Neural cell (in vitro differentiated cells): ENCODE measurements at regions not wholly inside any gene's neighbourhood (a gene's known extent, or its start where the extent isn't known, plus 50 kb on each side); places are given as distances from the start of the nearest gene placed in this dataset.

ENCODE experiments used
- H2AFZ ChIP-seq: fragments of 200-600, 300-800 bp; sonication (generic), shearing (Covaris generic); 2 replicates; pipeline ENCODE4 v1.6.0; 2014; ENCODE audit warnings: low read depth, mild to moderate bottlenecking, antibody characterized with exemption, low read length, moderate library complexity
- H3F3A ChIP-seq: fragments of 200-600 bp; shearing (Covaris generic); 2 replicates; pipeline ENCODE4 v1.6.1; 2016; ENCODE audit warnings: mild to moderate bottlenecking, moderate library complexity, mixed read lengths, antibody characterized with exemption, low read length; ENCODE audit not compliant: insufficient read depth, poor library complexity, severe bottlenecking
- H3K27ac ChIP-seq: fragments of 200-600, 300-800 bp; sonication (generic), shearing (Covaris generic); 2 replicates; pipeline ENCODE4 v1.5.1; 2014; ENCODE audit warnings: mild to moderate bottlenecking, low read length, moderate library complexity
- H3K27me3 ChIP-seq: fragments of 300-800, 200-600 bp; sonication (generic), shearing (Covaris generic); 2 replicates; pipeline ENCODE4 v1.6.0; 2014; ENCODE audit warnings: mild to moderate bottlenecking, low read depth, low read length, moderate library complexity; ENCODE audit not compliant: insufficient read depth
- H3K36me3 ChIP-seq: fragments of 300-800, 200-600 bp; sonication (generic), shearing (Covaris generic); 2 replicates; pipeline ENCODE4 v1.5.1; 2014; ENCODE audit warnings: mild to moderate bottlenecking, antibody characterized with exemption, low read length, moderate library complexity; ENCODE audit not compliant: insufficient read depth
- H3K4me2 ChIP-seq: fragments of 300-800, 200-600 bp; sonication (generic), shearing (Covaris generic); 2 replicates; pipeline ENCODE4 v1.6.0; 2014; ENCODE audit warnings: mild to moderate bottlenecking, low read length
- H3K4me3 ChIP-seq: fragments of 300-800, 200-600 bp; sonication (generic), shearing (Covaris generic); 2 replicates; pipeline ENCODE4 v1.5.1; 2014; ENCODE audit warnings: mild to moderate bottlenecking, low read length, moderate library complexity
- H3K79me2 ChIP-seq: fragments of 200-600 bp; shearing (Covaris generic); replicated peaks from 2 replicates; pipeline ENCODE4 v1.6.0; 2014; ENCODE audit warnings: mild to moderate bottlenecking, low read length, moderate library complexity; ENCODE audit not compliant: insufficient read depth
- H3K9ac ChIP-seq: fragments of 300-800, 200-600 bp; sonication (generic), shearing (Covaris generic); 2 replicates; pipeline ENCODE4 v1.6.1; 2016; ENCODE audit warnings: mild to moderate bottlenecking, low read length, mixed read lengths
- H3K9me2 ChIP-seq: fragments of 200-600 bp; shearing (Covaris generic); 2 replicates; pipeline ENCODE4 v1.6.1; 2016; ENCODE audit warnings: mild to moderate bottlenecking, low read length, mixed read lengths; ENCODE audit not compliant: insufficient read depth
- H3K9me3 ChIP-seq: fragments of 200-600, 300-800 bp; sonication (generic), shearing (Covaris generic); 2 replicates; pipeline ENCODE4 v1.6.1; 2016; ENCODE audit warnings: mild to moderate bottlenecking, mixed run types, low read length, moderate library complexity, mixed read lengths
- H4K20me1 ChIP-seq: fragments of 200-600 bp; shearing (Covaris generic); 2 replicates; pipeline ENCODE4 v1.6.1; 2016; ENCODE audit warnings: mild to moderate bottlenecking, mixed run types; ENCODE audit not compliant: insufficient read depth
- EP300 ChIP-seq: fragments of 450-650 bp; conservative IDR thresholded peaks from 2 replicates; pipeline ENCODE4 v1.6.1; 2014; ENCODE audit warnings: antibody characterized with exemption, mild to moderate bottlenecking, moderate library complexity; ENCODE audit not compliant: poor library complexity, severe bottlenecking
- EZH2 ChIP-seq: fragments of 200-600, 300-800 bp; shearing (Covaris generic), sonication (generic); IDR thresholded peaks from 2 replicates; pipeline ENCODE4 v1.6.1; 2014; ENCODE audit warnings: antibody characterized with exemption, low read length, borderline replicate concordance, mild to moderate bottlenecking; ENCODE audit not compliant: insufficient read depth, poor library complexity, severe bottlenecking
- MXI1 ChIP-seq: fragments of 450-650 bp; conservative IDR thresholded peaks from 2 replicates; pipeline ENCODE4 v1.6.1; 2014; ENCODE audit warnings: antibody characterized with exemption, mild to moderate bottlenecking; ENCODE audit not compliant: poor library complexity, severe bottlenecking
- POLR2AphosphoS5 ChIP-seq: IDR thresholded peaks from 2 replicates; pipeline ENCODE4 v1.6.1; 2012
- RAD21 ChIP-seq: fragments of 450-650 bp; conservative IDR thresholded peaks from 2 replicates; pipeline ENCODE4 v1.6.1; 2014; ENCODE audit warnings: antibody characterized with exemption, mild to moderate bottlenecking, moderate library complexity
- SMC3 ChIP-seq: fragments of 450-650 bp; conservative IDR thresholded peaks from 2 replicates; pipeline ENCODE4 v1.6.1; 2014; ENCODE audit warnings: antibody characterized with exemption, mild to moderate bottlenecking, moderate library complexity; ENCODE audit not compliant: poor library complexity
- TAF1 ChIP-seq: IDR thresholded peaks from 2 replicates; pipeline ENCODE4 v1.6.1; 2012; ENCODE audit warnings: low read depth
- TF ChIP-seq, protein P1 (sequence below): fragments of 450-650 bp; IDR thresholded peaks from 2 replicates; pipeline ENCODE4 v1.5.1; 2014; ENCODE audit warnings: antibody characterized with exemption, mild to moderate bottlenecking, moderate library complexity; ENCODE audit not compliant: poor library complexity, severe bottlenecking
- TF ChIP-seq, protein P2 (sequence below): IDR thresholded peaks from 2 replicates; pipeline ENCODE4 v1.6.1; 2012; ENCODE audit warnings: borderline replicate concordance

DNA sequence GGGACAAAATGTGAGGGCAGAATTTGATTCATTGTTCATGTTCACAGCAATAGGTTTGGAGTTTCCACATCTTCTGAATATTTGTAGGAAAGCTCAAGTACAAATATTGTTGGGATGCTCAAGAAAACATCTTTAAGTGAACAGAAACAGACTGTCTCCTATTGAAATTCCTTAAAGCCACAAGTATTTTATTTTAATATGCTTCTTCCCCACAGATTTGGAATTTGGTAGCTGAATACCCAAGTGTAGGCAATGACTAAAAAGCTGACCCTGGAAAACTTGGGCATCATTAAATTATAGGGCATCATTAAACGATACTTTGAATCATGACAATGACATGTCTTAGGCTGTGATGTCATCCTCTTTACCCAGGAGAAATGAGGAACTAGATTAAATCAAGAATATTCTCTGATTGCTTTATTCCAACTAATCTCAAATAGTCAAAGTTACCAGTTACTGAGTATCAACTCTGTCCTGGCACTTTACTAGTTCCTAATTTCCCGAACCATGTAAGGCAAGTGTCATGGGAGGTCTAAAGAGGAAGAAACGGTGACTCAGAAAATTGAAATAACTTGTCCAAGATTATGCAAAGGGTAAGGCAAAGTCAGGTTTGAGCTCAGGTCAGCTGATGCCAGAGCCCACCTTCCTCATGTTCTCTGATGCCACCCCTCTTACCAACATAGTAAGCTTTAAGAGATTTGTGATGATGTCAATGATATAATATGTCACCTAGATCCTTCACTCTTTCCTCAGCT lies 223.1 kb upstream of the LEF1 start:
- Histone ChIP-seq H3K9ac (no peak overlapping the region), H3K36me3 (no peaks in the 10 kb centered on the region), H3F3A (no peaks in the 10 kb centered on the region), H3K27me3 (no peaks in the 10 kb centered on the region), H3K79me2 (no peaks in the 10 kb centered on the region), H3K9me2 (no peaks in the 10 kb centered on the region), H3K4me3 (no peak overlapping the region), H4K20me1 (no peaks in the 10 kb centered on the region), H2AFZ (no peak overlapping the region), H3K4me2 (no peak overlapping the region), H3K9me3 (no peaks in the 10 kb centered on the region), H3K27ac (no peak overlapping the region)
- TF ChIP-seq EZH2, result no peak
- no peak for TF ChIP-seq RAD21
- TF ChIP-seq EP300, result no peak
- TF ChIP-seq MXI1, result no peak
- no peak for TF ChIP-seq SMC3
- TF ChIP-seq, protein P1, sequence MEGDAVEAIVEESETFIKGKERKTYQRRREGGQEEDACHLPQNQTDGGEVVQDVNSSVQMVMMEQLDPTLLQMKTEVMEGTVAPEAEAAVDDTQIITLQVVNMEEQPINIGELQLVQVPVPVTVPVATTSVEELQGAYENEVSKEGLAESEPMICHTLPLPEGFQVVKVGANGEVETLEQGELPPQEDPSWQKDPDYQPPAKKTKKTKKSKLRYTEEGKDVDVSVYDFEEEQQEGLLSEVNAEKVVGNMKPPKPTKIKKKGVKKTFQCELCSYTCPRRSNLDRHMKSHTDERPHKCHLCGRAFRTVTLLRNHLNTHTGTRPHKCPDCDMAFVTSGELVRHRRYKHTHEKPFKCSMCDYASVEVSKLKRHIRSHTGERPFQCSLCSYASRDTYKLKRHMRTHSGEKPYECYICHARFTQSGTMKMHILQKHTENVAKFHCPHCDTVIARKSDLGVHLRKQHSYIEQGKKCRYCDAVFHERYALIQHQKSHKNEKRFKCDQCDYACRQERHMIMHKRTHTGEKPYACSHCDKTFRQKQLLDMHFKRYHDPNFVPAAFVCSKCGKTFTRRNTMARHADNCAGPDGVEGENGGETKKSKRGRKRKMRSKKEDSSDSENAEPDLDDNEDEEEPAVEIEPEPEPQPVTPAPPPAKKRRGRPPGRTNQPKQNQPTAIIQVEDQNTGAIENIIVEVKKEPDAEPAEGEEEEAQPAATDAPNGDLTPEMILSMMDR, result no peak
- no peak for TF ChIP-seq TAF1
- TF ChIP-seq POLR2AphosphoS5, result no peak
- TF ChIP-seq, protein P2, sequence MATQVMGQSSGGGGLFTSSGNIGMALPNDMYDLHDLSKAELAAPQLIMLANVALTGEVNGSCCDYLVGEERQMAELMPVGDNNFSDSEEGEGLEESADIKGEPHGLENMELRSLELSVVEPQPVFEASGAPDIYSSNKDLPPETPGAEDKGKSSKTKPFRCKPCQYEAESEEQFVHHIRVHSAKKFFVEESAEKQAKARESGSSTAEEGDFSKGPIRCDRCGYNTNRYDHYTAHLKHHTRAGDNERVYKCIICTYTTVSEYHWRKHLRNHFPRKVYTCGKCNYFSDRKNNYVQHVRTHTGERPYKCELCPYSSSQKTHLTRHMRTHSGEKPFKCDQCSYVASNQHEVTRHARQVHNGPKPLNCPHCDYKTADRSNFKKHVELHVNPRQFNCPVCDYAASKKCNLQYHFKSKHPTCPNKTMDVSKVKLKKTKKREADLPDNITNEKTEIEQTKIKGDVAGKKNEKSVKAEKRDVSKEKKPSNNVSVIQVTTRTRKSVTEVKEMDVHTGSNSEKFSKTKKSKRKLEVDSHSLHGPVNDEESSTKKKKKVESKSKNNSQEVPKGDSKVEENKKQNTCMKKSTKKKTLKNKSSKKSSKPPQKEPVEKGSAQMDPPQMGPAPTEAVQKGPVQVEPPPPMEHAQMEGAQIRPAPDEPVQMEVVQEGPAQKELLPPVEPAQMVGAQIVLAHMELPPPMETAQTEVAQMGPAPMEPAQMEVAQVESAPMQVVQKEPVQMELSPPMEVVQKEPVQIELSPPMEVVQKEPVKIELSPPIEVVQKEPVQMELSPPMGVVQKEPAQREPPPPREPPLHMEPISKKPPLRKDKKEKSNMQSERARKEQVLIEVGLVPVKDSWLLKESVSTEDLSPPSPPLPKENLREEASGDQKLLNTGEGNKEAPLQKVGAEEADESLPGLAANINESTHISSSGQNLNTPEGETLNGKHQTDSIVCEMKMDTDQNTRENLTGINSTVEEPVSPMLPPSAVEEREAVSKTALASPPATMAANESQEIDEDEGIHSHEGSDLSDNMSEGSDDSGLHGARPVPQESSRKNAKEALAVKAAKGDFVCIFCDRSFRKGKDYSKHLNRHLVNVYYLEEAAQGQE, result no peak

DNA sequence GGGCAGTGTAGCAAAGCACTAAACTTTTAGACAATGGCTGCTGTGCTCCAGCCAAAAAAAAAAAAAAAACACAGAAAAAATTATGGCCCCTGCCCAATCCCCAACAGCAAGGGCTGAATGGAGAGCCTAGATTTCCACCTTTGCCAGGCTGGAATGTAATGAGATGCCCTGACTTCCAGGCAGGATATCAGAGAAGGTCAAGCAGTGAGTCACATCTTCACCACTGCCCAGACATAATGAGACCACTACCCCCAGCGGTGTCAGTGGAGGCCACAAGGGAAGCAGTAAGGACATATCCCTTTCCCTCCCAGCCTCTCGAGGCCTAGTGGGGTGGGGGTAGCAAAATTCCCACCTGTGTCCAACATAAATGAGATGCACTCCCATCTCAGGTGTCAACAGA lies 216.3 kb upstream of the LEF1 start:
- Histone ChIP-seq H3K27me3 (no peaks in the 10 kb centered on the region), H3K27ac (no peak overlapping the region), H4K20me1 (no peaks in the 10 kb centered on the region), H3K9ac (no peak overlapping the region), H3F3A (no peaks in the 10 kb centered on the region), H3K9me2 (no peaks in the 10 kb centered on the region), H3K79me2 (no peaks in the 10 kb centered on the region), H3K4me3 (no peak overlapping the region), H2AFZ (no peak overlapping the region), H3K4me2 (no peak overlapping the region), H3K9me3 (no peaks in the 10 kb centered on the region), H3K36me3 (no peaks in the 10 kb centered on the region)
- TF ChIP-seq SMC3, result no peak
- no peak for TF ChIP-seq MXI1
- TF ChIP-seq, protein P1, result no peak
- TF ChIP-seq EZH2, result no peak
- TF ChIP-seq, protein P2, result no peak
- no peak for TF ChIP-seq TAF1
- no peak for TF ChIP-seq RAD21
- no peak for TF ChIP-seq POLR2AphosphoS5
- no peak for TF ChIP-seq EP300
